HG03469 (cell line): ENCODE measurements at regions not wholly inside any gene's neighbourhood (a gene's known extent, or its start where the extent isn't known, plus 50 kb on each side); places are given as distances from the start of the nearest gene placed in this dataset.

Experiments used
- ATAC-seq: cut with Tn5 transposase; IDR thresholded peaks from one replicate; pipeline ENCODE4 v1.9.1; 2021; ENCODE audit warnings: mild to moderate bottlenecking, moderate library complexity, moderate number of reproducible peaks; ENCODE audit not compliant: unreplicated experiment

- ATAC-seq = no peak
These were observed 234.8 kb downstream of the DUSP6 start for GRCh38 chr12:89117448-89118034.

- ATAC-seq = no peak
These were observed 240.3 kb downstream of the DUSP6 start for GRCh38 chr12:89111964-89112363.

DNA sequence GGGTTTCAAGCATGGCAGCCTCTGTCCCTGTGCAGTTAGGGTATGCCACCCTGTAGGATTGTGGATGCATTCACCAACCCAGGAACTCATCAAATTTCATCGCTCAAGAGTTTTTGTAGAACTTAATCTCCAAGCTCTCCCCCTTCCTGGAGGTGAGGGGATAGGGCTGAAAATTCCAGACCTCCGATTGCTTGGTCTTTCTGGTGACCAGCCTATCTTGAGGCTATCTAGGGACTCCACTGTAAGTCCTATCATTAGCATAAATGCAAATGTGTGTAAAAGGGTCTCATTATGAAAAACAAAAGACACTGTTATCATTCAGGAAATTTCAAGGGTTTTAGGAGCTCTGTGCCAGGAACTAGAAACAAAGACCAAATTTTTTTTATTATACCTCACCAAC, 244.0 kb downstream of the DUSP6 start:
- ATAC-seq = no peak

- no peak for ATAC-seq
These were observed 245.4 kb downstream of the DUSP6 start for GRCh38 chr12:89106950-89107349.

DNA sequence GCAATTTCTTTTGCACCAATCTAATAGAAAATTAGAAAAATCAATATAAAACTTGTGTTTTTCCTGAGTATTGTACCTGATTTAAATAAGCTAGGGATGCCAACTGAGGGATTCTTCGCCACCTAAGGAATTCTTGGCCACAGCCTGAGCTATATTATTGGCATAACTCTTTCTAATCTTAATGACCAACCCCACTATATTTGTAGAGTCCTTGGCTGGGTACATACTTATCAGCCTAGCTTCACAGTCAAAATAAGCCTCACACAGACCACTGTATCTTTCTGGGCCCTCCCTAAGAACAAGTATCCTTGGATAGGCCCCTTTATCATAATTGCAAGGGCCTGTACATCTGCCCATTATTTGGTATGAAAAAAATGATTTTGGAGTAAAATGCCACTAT, 247.1 kb downstream of the DUSP6 start:
- ATAC-seq = no peak

GRCh38 chr12:89103831-89104230, 248.5 kb downstream of the DUSP6 start:
- ATAC-seq = no peak

DNA sequence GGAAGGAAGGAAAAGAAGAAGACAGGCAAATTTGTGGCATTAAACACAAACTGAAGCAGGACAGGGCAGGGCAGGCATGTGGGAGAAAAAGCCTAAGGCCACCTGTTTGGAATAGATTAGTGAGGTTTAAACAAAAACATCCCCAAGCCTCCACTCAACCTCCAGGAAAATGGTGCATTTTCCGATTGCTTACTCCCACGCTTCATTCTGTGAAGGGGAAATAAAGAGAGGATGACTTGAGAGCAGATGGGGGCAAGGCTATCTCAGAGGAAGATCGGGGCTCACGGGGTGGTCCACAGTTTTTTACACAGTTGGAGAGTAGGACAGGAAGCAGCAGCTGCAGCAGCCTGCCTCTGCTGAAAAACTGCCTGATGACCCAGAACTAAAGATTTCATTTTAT, 250.9 kb downstream of the DUSP6 start:
- ATAC-seq = no peak

GRCh38 chr12:89098441-89099112, 253.7 kb downstream of the DUSP6 start:
- no peak for ATAC-seq

DNA sequence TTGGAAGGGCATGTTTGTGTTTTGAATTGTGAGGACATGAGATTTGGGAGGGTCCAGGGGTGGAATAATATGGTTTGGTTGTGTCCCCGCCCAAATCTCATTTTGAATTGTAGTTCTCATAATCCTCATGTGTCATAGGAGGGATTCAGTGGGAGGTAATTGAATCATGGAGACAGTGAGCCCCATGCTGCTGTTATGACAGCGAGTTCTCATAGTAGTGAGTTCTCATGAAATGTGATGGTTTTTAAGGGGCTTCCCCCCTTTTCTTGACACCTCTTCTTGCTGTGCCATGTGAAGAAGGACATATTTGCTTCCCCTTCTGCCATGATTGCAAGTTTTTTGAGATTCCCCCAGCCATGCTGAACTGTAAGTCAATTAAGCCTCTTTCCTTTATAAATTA, 260.0 kb downstream of the DUSP6 start:
- ATAC-seq = no peak

GRCh38 chr12:89091293-89091841, 260.9 kb downstream of the DUSP6 start:
- ATAC-seq = no peak

- no peak for ATAC-seq
These were observed 263.0 kb downstream of the DUSP6 start for GRCh38 chr12:89089264-89089663.

DNA sequence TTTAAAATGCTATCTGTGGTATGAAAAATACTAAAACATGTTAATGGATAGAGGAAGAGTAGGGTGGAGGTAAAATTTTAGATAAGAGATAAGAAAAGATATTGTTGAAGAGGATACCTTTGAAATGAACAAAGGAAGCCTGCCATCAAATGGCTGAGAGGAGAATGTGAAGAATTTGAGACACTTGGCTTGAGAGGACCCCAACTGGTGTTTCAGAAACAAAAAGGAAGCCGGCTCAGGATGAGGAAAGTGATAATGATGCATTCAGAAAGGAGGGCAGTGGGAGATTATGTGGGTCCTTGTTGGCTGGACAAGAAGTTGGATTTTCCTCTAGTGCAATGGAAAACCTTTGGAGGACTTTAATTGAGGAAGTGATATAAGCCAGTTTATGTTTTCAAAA, 264.4 kb downstream of the DUSP6 start:
- ATAC-seq = no peak

DNA sequence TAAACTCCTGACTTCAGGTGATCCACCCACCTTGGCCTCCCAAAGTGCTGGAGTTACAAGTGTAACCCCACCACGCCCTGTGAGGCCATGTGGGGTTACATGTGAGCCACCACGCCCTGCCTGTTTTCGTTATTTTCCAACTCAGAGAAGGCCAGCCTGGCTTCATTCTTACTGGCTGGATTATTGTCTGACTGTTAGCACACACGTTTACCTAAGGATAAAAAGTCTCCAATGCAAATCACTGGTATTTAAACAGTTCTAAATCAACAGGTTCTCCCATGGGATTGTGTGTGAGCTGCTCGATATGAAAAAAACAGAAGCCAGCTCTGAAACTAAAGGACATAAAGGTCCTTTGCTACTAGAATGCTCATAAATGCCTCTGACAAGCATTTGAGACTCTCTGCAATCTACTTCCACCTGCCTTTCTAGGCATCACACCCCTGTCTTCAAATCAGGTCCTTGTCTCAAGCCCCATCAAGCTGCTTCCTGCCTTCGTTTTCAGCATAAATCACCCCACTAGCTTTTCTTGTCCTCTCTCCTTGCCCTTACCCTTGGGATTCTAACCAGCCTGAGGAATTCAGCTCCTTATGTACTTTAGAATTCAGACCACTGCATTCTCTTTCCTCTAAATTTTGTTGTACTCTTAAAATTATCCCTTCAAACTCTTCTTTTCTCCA, 265.0 kb downstream of the DUSP6 start:
- ATAC-seq = no peak

GRCh38 chr12:89085421-89085820, 266.9 kb downstream of the DUSP6 start:
- ATAC-seq = no peak

GRCh38 chr12:89084751-89085150, 267.6 kb downstream of the DUSP6 start:
- no peak for ATAC-seq

- no peak for ATAC-seq
These were observed 268.8 kb downstream of the DUSP6 start for GRCh38 chr12:89083491-89083890.

DNA sequence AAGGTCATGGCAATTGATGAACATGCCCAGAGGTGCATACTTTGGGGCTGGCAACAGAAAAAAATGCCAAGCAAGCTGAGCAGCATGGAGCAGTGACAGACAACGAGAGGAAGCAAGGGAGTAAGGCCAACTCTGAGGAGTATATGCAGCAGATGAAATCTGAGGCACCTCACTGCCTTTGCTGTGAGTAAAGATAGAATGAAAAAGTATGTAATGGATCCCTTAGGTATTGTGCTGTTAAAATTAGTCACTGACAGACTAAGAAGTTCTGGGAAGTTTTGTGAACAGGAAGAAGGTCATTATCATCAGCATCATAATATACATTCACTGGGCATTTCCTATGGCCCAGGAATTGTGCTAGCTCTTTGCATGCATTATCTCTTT, 269.9 kb downstream of the DUSP6 start:
- ATAC-seq = no peak

GRCh38 chr12:89081719-89082369, 270.5 kb downstream of the DUSP6 start:
- ATAC-seq = no peak

DNA sequence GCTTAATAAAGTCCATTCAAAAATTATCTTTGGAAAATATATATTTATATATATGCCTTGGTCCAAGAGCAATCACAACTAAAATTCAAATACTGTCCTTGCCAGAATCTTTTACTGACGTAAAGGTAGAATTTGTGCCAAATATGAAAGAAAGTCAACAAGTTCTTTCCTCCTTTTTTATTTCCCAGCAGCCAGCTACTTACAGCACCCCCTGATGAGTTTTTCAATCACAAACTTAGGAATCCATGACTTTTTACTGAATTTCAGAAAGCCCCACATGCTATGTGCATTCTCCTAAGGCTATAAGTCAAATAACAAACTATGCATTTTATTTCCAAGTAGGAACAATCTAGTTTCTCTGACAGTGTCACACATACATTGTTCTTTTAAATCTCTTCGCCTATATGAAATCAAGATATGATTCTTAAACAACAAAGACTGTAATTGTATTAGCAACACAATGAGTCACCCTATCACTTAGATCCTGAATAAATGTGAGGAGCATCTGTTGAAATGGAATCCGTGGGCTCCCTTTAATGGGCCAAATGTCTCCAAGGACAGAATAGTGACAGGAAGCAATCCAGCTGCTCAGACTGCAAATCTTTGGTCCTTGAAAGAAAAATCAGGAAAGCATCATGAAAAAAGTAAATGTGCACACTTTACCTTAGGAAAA, 271.4 kb downstream of the DUSP6 start:
- no peak for ATAC-seq

GRCh38 chr12:89075880-89076540, 276.3 kb downstream of the DUSP6 start:
- no peak for ATAC-seq

GRCh38 chr12:89073659-89074058, 278.6 kb downstream of the DUSP6 start:
- no peak for ATAC-seq
